ENCODE measurements at regions not wholly inside any gene's neighbourhood (a gene's known extent, or its start where the extent isn't known, plus 50 kb on each side); places are given as distances from the start of the nearest gene placed in this dataset.

DNA sequence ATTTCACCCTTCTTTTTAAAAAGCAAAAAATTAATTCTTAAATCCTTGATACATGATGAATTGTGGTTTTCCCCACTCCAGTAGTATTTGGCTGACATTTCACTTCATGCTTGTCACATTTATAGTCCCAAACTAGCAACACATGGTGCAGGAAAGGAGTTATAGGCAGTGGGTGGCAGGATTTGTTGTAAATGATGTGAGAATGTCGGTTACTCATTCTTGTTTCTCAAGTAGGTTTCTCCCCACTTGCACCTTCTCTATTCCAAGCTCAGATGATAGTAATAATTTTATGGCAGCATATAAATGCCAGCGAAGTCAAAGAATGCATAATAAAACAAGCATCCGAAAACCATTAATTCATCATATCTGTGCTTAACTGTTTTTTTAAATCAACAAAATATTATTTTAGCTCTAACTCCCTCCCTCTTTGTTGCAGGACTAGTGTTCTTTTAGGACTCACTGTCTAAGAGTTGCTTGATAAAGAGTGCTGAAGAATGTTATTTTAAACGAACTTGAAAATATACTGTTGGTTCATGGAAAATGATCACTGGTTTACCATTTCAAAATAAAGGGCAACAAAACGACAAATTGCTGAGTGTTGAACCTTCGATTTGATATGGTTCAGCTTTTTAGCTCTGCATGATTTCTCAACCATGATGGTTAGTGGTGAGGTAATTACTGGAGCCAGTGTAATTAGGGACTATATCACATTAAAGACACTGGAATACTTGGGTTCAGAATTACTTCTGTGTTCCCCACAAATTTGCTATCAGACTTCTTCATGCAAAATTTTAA is 88.1 kb upstream of the ADAMTSL1 start:
- H3K9me3 Mint-ChIP-seq (ENCODE audit: low read depth) = no peaks in the 10 kb centered on the region
- H3K36me3 Mint-ChIP-seq (ENCODE audit: low read depth) = no peaks in the 10 kb centered on the region
- no peak overlapping the region for H3K4me3 Mint-ChIP-seq (ENCODE audit: unreplicated experiment)
- DNase-seq (ENCODE audit: low spot score) = no peak
- no peak for TF ChIP-seq CTCF (IDR thresholded peaks at IDR 0.05)
- H3K4me1 Mint-ChIP-seq (ENCODE audit: low read depth) = peaks cover 24% of the 10 kb centered on the region
- no peaks in the 10 kb centered on the region for H3K27me3 Mint-ChIP-seq (ENCODE audit: low read depth)
- no peak overlapping the region for H3K27ac Mint-ChIP-seq (ENCODE audit: unreplicated experiment)

DNA sequence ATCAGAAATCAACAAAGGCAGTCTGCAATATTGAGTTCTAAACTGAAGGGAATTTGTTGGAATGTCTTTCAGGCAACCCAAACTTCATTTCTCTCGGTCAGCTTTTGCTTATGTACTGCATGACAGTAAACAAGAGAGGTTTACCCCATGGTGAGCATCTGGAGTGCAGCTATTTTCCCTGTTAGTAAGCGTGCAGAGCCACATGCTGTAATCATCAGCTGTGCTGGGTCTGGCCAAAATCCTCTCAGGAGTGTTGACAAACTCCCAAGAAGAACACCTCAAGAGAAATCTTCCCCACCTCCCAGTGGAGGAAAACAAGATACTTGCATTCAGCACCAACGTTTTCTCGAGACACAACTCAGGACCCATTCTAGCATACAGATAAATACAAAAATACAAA is 83.6 kb upstream of the ADAMTSL1 start:
- no peak overlapping the region for H3K4me3 Mint-ChIP-seq (ENCODE audit: unreplicated experiment)
- no peaks in the 10 kb centered on the region for H3K36me3 Mint-ChIP-seq (ENCODE audit: low read depth)
- no peaks in the 10 kb centered on the region for H3K9me3 Mint-ChIP-seq (ENCODE audit: low read depth)
- no peaks in the 10 kb centered on the region for H3K27me3 Mint-ChIP-seq (ENCODE audit: low read depth)
- peaks cover 20% of the 10 kb centered on the region for H3K4me1 Mint-ChIP-seq (ENCODE audit: low read depth)
- H3K27ac Mint-ChIP-seq (ENCODE audit: unreplicated experiment) = no peak overlapping the region
- DNase-seq (ENCODE audit: low spot score) = no peak
- no peak for TF ChIP-seq CTCF (IDR thresholded peaks at IDR 0.05)

- H3K27ac Mint-ChIP-seq (ENCODE audit: unreplicated experiment) = peak overlapping the region; percentile 87
- peaks cover 13% of the 10 kb centered on the region for H3K4me1 Mint-ChIP-seq (ENCODE audit: low read depth)
- no peak for TF ChIP-seq CTCF (IDR thresholded peaks at IDR 0.05)
- no peaks in the 10 kb centered on the region for H3K9me3 Mint-ChIP-seq (ENCODE audit: low read depth)
- H3K4me3 Mint-ChIP-seq (ENCODE audit: unreplicated experiment) = no peak overlapping the region
- no peaks in the 10 kb centered on the region for H3K27me3 Mint-ChIP-seq (ENCODE audit: low read depth)
- no peaks in the 10 kb centered on the region for H3K36me3 Mint-ChIP-seq (ENCODE audit: low read depth)
- no peak for DNase-seq (ENCODE audit: low spot score)
These were observed 80.4 kb upstream of the ADAMTSL1 start for GRCh38 chr9:18393340-18394130.

- Mint-ChIP-seq H3K9me3 (ENCODE audit: low read depth) (no peaks in the 10 kb centered on the region), H3K4me1 (ENCODE audit: low read depth) (peaks cover 13% of the 10 kb centered on the region), H3K27ac (ENCODE audit: unreplicated experiment) (no peak overlapping the region), H3K4me3 (ENCODE audit: unreplicated experiment) (no peak overlapping the region), H3K27me3 (ENCODE audit: low read depth) (no peaks in the 10 kb centered on the region), H3K36me3 (ENCODE audit: low read depth) (no peaks in the 10 kb centered on the region)
- no peak for DNase-seq (ENCODE audit: low spot score)
- TF ChIP-seq CTCF (IDR thresholded peaks at IDR 0.05) = no peak
These were observed 79.1 kb upstream of the ADAMTSL1 start for GRCh38 chr9:18394847-18395351.

DNA sequence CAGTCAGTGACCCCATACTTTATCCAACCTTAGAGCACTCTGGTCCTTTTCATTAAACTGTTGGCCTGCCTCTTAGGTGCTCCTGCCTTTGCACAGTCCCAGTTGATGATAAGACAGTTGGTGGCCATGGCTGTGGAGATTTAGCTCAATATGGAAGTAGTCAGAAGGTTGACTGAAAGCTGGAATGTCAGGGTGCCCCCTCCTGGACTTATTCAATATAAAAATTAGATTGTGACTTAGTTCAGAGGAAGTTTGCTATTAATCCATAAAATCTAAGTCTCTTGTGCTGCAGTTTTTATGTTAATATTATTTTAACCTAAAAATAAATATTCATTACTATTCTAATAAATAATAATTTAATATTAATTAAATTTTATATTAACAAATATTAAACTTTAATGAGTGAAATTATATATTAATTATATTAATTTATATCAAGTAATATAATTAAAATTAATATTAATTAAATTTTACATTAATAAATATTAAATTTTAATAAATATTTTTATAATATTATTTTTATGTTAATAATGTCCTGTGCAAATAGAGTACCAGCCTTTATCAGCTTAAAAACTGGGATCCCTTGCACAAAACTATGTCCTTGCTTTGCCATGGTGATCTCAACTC is 77.7 kb upstream of the ADAMTSL1 start:
- Mint-ChIP-seq H3K27ac (ENCODE audit: unreplicated experiment) (no peak overlapping the region), H3K4me3 (ENCODE audit: unreplicated experiment) (no peak overlapping the region), H3K36me3 (ENCODE audit: low read depth) (no peaks in the 10 kb centered on the region), H3K27me3 (ENCODE audit: low read depth) (no peaks in the 10 kb centered on the region), H3K4me1 (ENCODE audit: low read depth) (peaks cover 13% of the 10 kb centered on the region), H3K9me3 (ENCODE audit: low read depth) (no peaks in the 10 kb centered on the region)
- peak; percentile 71 for TF ChIP-seq CTCF (IDR thresholded peaks at IDR 0.05)
- DNase-seq (ENCODE audit: low spot score) = no peak
